Natural killer cell (primary cell): ENCODE measurements at regions not wholly inside any gene's neighbourhood (a gene's known extent, or its start where the extent isn't known, plus 50 kb on each side); places are given as distances from the start of the nearest gene placed in this dataset.

Experiments used
- ATAC-seq, 3 donors: fragments of 150-1000 bp in 2 of 3; fragments of 200-7000 bp in 1 of 3; cut with Tn5 transposase; 1 replicate in 1 of 3; 2 replicates in 2 of 3; pipeline ENCODE4 v1.10.0; 2021; ENCODE audit warnings: mild to moderate bottlenecking in 2 of 3, moderate library complexity in 2 of 3
- DNase-seq, 2 donors: peaks; one replicate each; pipeline versions ENCODE4 v3.0.0 to v3.0.0-alpha.2; 2013 to 2021; ENCODE audit warnings: mixed read lengths in 1 of 2
- H3K27ac ChIP-seq: one replicate; pipeline ENCODE4 v1.5.1; 2013; ENCODE audit warnings: mild to moderate bottlenecking, low read length
- H3K27me3 ChIP-seq: one replicate; pipeline ENCODE4 v1.6.1; 2013; ENCODE audit warnings: low read length; ENCODE audit not compliant: control insufficient read depth, insufficient read depth
- H3K36me3 ChIP-seq: one replicate; pipeline ENCODE4 v1.6.1; 2013; ENCODE audit warnings: low read length; ENCODE audit not compliant: control insufficient read depth, insufficient read depth
- H3K4me1 ChIP-seq: one replicate; pipeline ENCODE4 v1.6.1; 2013; ENCODE audit warnings: low read length; ENCODE audit not compliant: control insufficient read depth, insufficient read depth
- H3K4me3 ChIP-seq: one replicate; pipeline ENCODE4 v1.5.1; 2013; ENCODE audit warnings: low read length
- H3K9me3 ChIP-seq: one replicate; pipeline ENCODE4 v1.6.1; 2013; ENCODE audit warnings: low read length; ENCODE audit not compliant: control insufficient read depth, insufficient read depth
- H3K27ac Mint-ChIP-seq, 2 donors: one replicate each; pipeline ENCODE4 v1.8.0; 2022; ENCODE audit warnings: mild to moderate bottlenecking in 2 of 2, mixed read lengths in 2 of 2, moderate library complexity in 1 of 2
- H3K27me3 Mint-ChIP-seq, 2 donors: one replicate each; pipeline ENCODE4 v1.8.0; 2022; ENCODE audit warnings: low read depth in 2 of 2, mixed read lengths in 2 of 2
- H3K36me3 Mint-ChIP-seq: one replicate; pipeline ENCODE4 v1.8.0; 2022; ENCODE audit warnings: mixed read lengths
- H3K4me1 Mint-ChIP-seq, 2 donors: one replicate each; pipeline ENCODE4 v1.8.0; 2022; ENCODE audit warnings: mixed read lengths in 2 of 2
- H3K4me3 Mint-ChIP-seq: one replicate; pipeline ENCODE4 v1.8.0; 2022; ENCODE audit warnings: mild to moderate bottlenecking, moderate library complexity, mixed read lengths
- H3K9me3 Mint-ChIP-seq, 2 donors: one replicate each; pipeline ENCODE4 v1.8.0; 2022; ENCODE audit warnings: mixed read lengths in 2 of 2
- WGBS: methylation state at CpG from one replicate; pipeline ENCODE4 v1.1.7; 2013; ENCODE audit warnings: missing lambda C conversion rate; ENCODE audit not compliant: insufficient coverage; 5-methylcytosine and 5-hydroxymethylcytosine counted together
- intact Hi-C: fragments of 100-400 bp; cut with micrococcal nuclease; formaldehyde crosslinking; loops from one replicate; pipeline ENCODE4 v1.14.2; 2022
- TF ChIP-seq, protein P1 (sequence below): fragments of 200-600 bp; IDR thresholded peaks from one replicate; pipeline ENCODE4 v1.8.0; 2022; ENCODE audit warnings: antibody characterized with exemption

DNA sequence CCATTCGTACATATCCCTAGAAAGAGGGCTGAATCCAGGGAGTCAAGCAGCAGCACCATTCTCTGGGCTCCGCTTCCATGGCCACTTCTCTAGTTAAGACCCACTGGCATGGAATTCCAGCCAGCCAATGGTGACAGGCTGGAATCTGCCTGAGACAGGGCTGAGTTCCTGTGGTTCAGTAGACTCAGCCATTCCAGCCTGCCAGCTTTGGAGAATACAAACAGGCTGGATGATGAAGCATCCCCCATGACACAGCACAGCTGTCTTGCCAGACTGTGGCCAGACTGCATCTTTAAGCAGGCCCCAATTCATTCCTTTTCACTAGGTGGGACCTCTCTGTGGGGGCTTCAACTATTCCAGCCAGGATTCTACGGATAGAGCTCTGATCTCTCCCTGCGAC, 329.6 kb downstream of the XPNPEP1 start:
- WGBS: 76% methylated on average over 4 of the region's 4 CpGs
- ATAC-seq: no peak

DNA sequence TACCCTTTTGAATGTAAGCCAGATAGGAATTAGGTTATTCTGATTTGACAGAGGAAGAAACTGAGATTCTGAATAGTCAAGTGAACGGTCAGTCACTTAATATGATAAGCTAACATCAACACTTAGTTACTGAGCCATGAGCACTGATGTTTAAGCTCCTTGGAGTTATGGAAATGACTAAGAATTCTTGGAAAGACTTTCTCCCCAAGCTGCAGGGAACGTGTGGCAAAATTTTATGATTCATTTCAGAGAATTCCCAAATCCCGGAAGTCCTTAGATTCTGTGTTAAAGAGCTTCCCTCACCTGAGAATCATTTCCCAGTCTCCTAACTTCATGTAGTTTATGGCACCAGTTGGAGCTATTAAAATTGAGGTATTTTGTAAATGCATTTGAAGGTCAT, 330.9 kb downstream of the XPNPEP1 start:
- H3K27ac Mint-ChIP-seq: no peak overlapping the region
- TF ChIP-seq, protein P1, sequence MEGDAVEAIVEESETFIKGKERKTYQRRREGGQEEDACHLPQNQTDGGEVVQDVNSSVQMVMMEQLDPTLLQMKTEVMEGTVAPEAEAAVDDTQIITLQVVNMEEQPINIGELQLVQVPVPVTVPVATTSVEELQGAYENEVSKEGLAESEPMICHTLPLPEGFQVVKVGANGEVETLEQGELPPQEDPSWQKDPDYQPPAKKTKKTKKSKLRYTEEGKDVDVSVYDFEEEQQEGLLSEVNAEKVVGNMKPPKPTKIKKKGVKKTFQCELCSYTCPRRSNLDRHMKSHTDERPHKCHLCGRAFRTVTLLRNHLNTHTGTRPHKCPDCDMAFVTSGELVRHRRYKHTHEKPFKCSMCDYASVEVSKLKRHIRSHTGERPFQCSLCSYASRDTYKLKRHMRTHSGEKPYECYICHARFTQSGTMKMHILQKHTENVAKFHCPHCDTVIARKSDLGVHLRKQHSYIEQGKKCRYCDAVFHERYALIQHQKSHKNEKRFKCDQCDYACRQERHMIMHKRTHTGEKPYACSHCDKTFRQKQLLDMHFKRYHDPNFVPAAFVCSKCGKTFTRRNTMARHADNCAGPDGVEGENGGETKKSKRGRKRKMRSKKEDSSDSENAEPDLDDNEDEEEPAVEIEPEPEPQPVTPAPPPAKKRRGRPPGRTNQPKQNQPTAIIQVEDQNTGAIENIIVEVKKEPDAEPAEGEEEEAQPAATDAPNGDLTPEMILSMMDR: no peak
- no peak for ATAC-seq
- Histone ChIP-seq H3K27ac (no peak overlapping the region), H3K9me3 (peaks cover 7% of the 10 kb centered on the region), H3K4me1 (no peaks in the 10 kb centered on the region), H3K27me3 (no peaks in the 10 kb centered on the region), H3K36me3 (no peaks in the 10 kb centered on the region), H3K4me3 (no peak overlapping the region)
- no peak overlapping the region for H3K4me3 Mint-ChIP-seq
- no peaks in the 10 kb centered on the region for H3K4me1 Mint-ChIP-seq
- no peak for DNase-seq
- intact Hi-C loops: no loop called here
- peaks cover 4 to 5% of the 10 kb centered on the region in 2 donors for H3K9me3 Mint-ChIP-seq
- no peaks in the 10 kb centered on the region for H3K27me3 Mint-ChIP-seq
- H3K36me3 Mint-ChIP-seq: no peaks in the 10 kb centered on the region
- WGBS: 78% methylated on average over 2 of the region's 3 CpGs

More for the DNA sequence above, 329.6 kb downstream of the XPNPEP1 start:
- Histone ChIP-seq H3K27ac (no peak overlapping the region), H3K36me3 (no peaks in the 10 kb centered on the region), H3K9me3 (peaks cover 7% of the 10 kb centered on the region), H3K4me3 (no peak overlapping the region), H3K27me3 (no peaks in the 10 kb centered on the region), H3K4me1 (no peaks in the 10 kb centered on the region)
- intact Hi-C loops: no loop called here
- H3K27ac Mint-ChIP-seq: no peak overlapping the region
- no peaks in the 10 kb centered on the region for H3K4me1 Mint-ChIP-seq
- H3K9me3 Mint-ChIP-seq: peaks cover 7 to 8% of the 10 kb centered on the region in 2 donors
- no peaks in the 10 kb centered on the region for H3K27me3 Mint-ChIP-seq
- TF ChIP-seq, protein P1: no peak
- H3K4me3 Mint-ChIP-seq: no peak overlapping the region
- no peaks in the 10 kb centered on the region for H3K36me3 Mint-ChIP-seq
- DNase-seq: no peak

DNA sequence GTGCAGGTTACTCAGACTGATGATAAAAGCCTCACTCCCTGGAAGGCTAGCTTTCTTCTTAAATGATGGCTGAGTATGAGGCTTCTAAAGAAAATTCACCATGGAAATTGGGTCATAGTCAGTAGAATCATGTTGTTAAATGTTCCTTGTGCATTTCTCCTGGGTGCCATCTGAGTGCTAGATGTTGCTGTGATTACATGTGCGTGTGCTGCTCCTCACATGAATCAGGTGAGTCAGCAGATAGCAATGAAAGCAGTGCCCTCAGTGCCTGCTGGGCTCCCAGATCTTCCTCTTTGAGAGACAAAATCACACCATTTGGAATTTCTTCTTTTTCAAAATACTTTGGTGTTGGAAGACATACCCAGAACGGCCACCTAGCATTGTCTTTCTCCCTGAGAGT, 331.7 kb downstream of the XPNPEP1 start:
- H3K36me3 Mint-ChIP-seq: no peaks in the 10 kb centered on the region
- H3K4me1 ChIP-seq: no peaks in the 10 kb centered on the region
- no peak for DNase-seq
- intact Hi-C loops: no loop called here
- no peak overlapping the region for H3K27ac Mint-ChIP-seq
- H3K9me3 Mint-ChIP-seq: peaks cover 4 to 5% of the 10 kb centered on the region in 2 donors
- TF ChIP-seq, protein P1: no peak
- no peak overlapping the region for H3K4me3 Mint-ChIP-seq
- H3K36me3 ChIP-seq: no peaks in the 10 kb centered on the region
- no peaks in the 10 kb centered on the region for H3K27me3 ChIP-seq
- no peaks in the 10 kb centered on the region for H3K4me1 Mint-ChIP-seq
- H3K27ac ChIP-seq: no peak overlapping the region
- no peak for ATAC-seq
- H3K27me3 Mint-ChIP-seq: no peaks in the 10 kb centered on the region
- H3K4me3 ChIP-seq: no peak overlapping the region
- H3K9me3 ChIP-seq: peaks cover 7% of the 10 kb centered on the region
- 73% methylated on average over 1 of the region's 2 CpGs for WGBS

DNA sequence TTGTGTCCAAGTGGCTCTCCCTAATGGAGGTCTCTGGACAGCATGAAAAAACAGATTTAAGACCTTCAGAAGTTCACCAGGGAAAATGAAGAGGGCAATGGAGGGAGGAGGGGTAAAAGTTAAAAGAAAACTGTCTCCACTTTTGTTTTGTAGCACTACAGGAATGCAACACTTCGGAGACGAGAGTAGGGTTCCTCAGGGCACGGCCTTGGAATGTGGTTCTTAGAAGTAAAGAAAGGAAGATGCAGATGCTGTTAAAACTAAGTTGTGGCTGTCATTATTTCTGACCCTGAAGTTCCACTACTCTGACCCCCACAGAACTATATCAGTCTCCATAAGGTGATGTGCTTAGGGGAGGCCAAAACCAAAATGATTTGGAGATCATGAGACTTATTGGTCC, 335.1 kb downstream of the XPNPEP1 start:
- Mint-ChIP-seq H3K36me3 (no peaks in the 10 kb centered on the region), H3K27ac (no peak overlapping the region), H3K4me1 (no peaks in the 10 kb centered on the region), H3K9me3 (peaks cover 0 to 5% of the 10 kb centered on the region in 2 donors), H3K4me3 (no peak overlapping the region), H3K27me3 (no peaks in the 10 kb centered on the region)
- no peak for DNase-seq
- intact Hi-C loops: no loop called here
- H3K4me1 ChIP-seq: no peaks in the 10 kb centered on the region
- H3K36me3 ChIP-seq: no peaks in the 10 kb centered on the region
- no peaks in the 10 kb centered on the region for H3K27me3 ChIP-seq
- H3K4me3 ChIP-seq: no peak overlapping the region
- no peak overlapping the region for H3K27ac ChIP-seq
- ATAC-seq: no peak
- TF ChIP-seq, protein P1: no peak
- peaks cover 4% of the 10 kb centered on the region for H3K9me3 ChIP-seq
- 78% methylated on average over 3 of the region's 3 CpGs for WGBS
